K562 (cell line): ENCODE measurements at regions not wholly inside any gene's neighbourhood (a gene's known extent, or its start where the extent isn't known, plus 50 kb on each side); places are given as distances from the start of the nearest gene placed in this dataset.

Experiments used
- ATAC-seq: fragments of 200-7000 bp; cut with Tn5 transposase; 3 replicates; pipeline ENCODE4 v1.9.1; 2020; ENCODE audit warnings: moderate library complexity
- BruUV-seq: library from RNA; stranded (reverse); fragments of 400-500 nt; replicated peaks from 2 replicates; lab custom pipeline; 2021; lab: Mats Ljungman, UMichigan
- CTCF ChIA-PET: fragments of 300-600 bp; formaldehyde crosslinking; extraction: SDS; loops from one replicate; lab custom pipeline; 2021; ENCODE audit warnings: low intra/inter-chr PET ratio; lab: Yijun Ruan, JAX
- POLR2A ChIA-PET: fragments of 300-600, 350-650 bp; sonication (Branson Sonifier 250); formaldehyde crosslinking; extraction: SDS; loops from one replicate; lab custom pipeline; 2021; ENCODE audit warnings: antibody characterized with exemption, inconsistent platforms; lab: Yijun Ruan, JAX
- DNase-seq, 4 experiments: peaks; one replicate each; pipeline versions ENCODE4 v3.0.0 to v3.0.0-alpha.2; 2011 to 2018; ENCODE audit warnings: low spot score in 3 of 4, mixed read lengths in 3 of 4; ENCODE audit errors: extremely low read depth in 1 of 4
- FAIRE-seq: peaks from 2 replicates; lab custom pipeline; 2011; peaks lifted over from hg19 to GRCh38; lab: Jason Lieb, UNC
- H2AFZ ChIP-seq: 2 replicates; pipeline ENCODE4 v1.6.0; 2011; ENCODE audit warnings: low read depth, low read length, control low read depth, inconsistent platforms
- H3K27ac ChIP-seq: fragments of 200-600 bp; 3 replicates; pipeline ENCODE4 v1.8.0; 2011; ENCODE audit warnings: low read depth, mild to moderate bottlenecking, control low read depth, inconsistent platforms, low read length, moderate library complexity, mixed read lengths; ENCODE audit errors: extremely low read depth
- H3K27me3 ChIP-seq, 2 experiments: fragments of 300-600 bp in 1 of 2; 2 replicates in 1 of 2; 3 replicates in 1 of 2; pipeline versions ENCODE4 v1.6.0 to v1.8.0; 2011; ENCODE audit warnings: inconsistent platforms in 2 of 2, low read length in 2 of 2, mild to moderate bottlenecking in 1 of 2, mixed read lengths in 1 of 2, moderate library complexity in 1 of 2; ENCODE audit not compliant: control insufficient read depth in 2 of 2, insufficient read depth in 2 of 2
- H3K36me3 ChIP-seq: fragments of 300-600 bp; 3 replicates; pipeline ENCODE4 v1.8.0; 2011; ENCODE audit warnings: mild to moderate bottlenecking, low read length, inconsistent platforms; ENCODE audit not compliant: control insufficient read depth, insufficient read depth
- H3K4me1 ChIP-seq, 2 experiments: fragments of 200-600 bp in 1 of 2; replicated peaks in 1 of 2; 2 replicates in 1 of 2; 3 replicates in 1 of 2; pipeline versions ENCODE4 v1.5.1 to v1.8.0; 2011; ENCODE audit warnings: inconsistent platforms in 2 of 2, low read length in 2 of 2, mild to moderate bottlenecking in 1 of 2, mixed read lengths in 1 of 2, moderate library complexity in 1 of 2; ENCODE audit not compliant: control insufficient read depth in 2 of 2, insufficient read depth in 2 of 2
- H3K4me2 ChIP-seq: 2 replicates; pipeline ENCODE4 v1.6.1; 2011; ENCODE audit warnings: low read length, control low read depth, inconsistent platforms, mixed read lengths; ENCODE audit not compliant: insufficient read depth
- H3K4me3 ChIP-seq: fragments of 200-600 bp; sonication (generic), shearing (Covaris generic); 2 replicates; pipeline ENCODE4 v1.5.1; 2016; ENCODE audit warnings: control low read depth, inconsistent platforms
- H3K79me2 ChIP-seq: fragments of 200-600 bp; 3 replicates; pipeline ENCODE4 v1.8.0; 2011; ENCODE audit warnings: low read length, inconsistent platforms; ENCODE audit not compliant: control insufficient read depth, insufficient read depth
- H3K9ac ChIP-seq, 2 experiments: 2 replicates each; pipeline versions ENCODE4 v1.6.0 to v1.6.1; 2011; ENCODE audit warnings: low read depth in 2 of 2, low read length in 2 of 2, control low read depth in 1 of 2, inconsistent platforms in 1 of 2, mild to moderate bottlenecking in 1 of 2, mixed read lengths in 1 of 2; ENCODE audit not compliant: insufficient read depth in 1 of 2
- H3K9me1 ChIP-seq: one replicate; pipeline ENCODE4 v1.6.0; 2011; ENCODE audit warnings: inconsistent platforms, mild to moderate bottlenecking, low read length, moderate library complexity; ENCODE audit not compliant: control insufficient read depth, insufficient read depth
- H3K9me3 ChIP-seq: replicated peaks from 2 replicates; pipeline ENCODE4 v1.5.1; 2011; ENCODE audit warnings: low read depth, low read length, inconsistent platforms; ENCODE audit not compliant: control insufficient read depth, insufficient read depth
- H4K20me1 ChIP-seq: replicated peaks from 2 replicates; pipeline ENCODE4 v1.6.1; 2011; ENCODE audit warnings: low read length, inconsistent platforms, mixed read lengths; ENCODE audit not compliant: control insufficient read depth, insufficient read depth
- FOXA3 ChIP-seq, 2 experiments: fragments of 450-650 bp in 1 of 2; sonication (generic) in 1 of 2; formaldehyde crosslinking; IDR thresholded peaks in 1 of 2; conservative IDR thresholded peaks in 1 of 2; 2 replicates each; pipeline versions ENCODE4 v1.4.0 to v1.8.0; 2020 to 2022; ENCODE audit warnings: mild to moderate bottlenecking in 2 of 2, missing genetic modification reagents in 1 of 2
- GABPB1 ChIP-seq: sonication (generic); formaldehyde crosslinking; IDR thresholded peaks from 2 replicates; pipeline ENCODE4 v1.8.0; 2022; ENCODE audit warnings: mild to moderate bottlenecking, missing genetic modification reagents
- WGBS: fragments of 100-300 bp; shearing (Covaris generic); methylation state at CpG from one replicate; pipeline ENCODE4 v1.1.6; 2016; ENCODE audit warnings: low coverage, mixed read lengths; ENCODE audit not compliant: insufficient coverage; ENCODE audit errors: missing lambda C conversion rate; 5-methylcytosine and 5-hydroxymethylcytosine counted together
- in situ Hi-C: fragments of 300-500 bp; cut with MboI; formaldehyde crosslinking; loops from 4 replicates; pipeline ENCODE4 v1.15.0; 2018; ENCODE audit warnings: inconsistent platforms, mixed read lengths
- intact Hi-C: fragments of 100-400 bp; cut with micrococcal nuclease; formaldehyde crosslinking; loops from 2 replicates; pipeline ENCODE4 v1.14.2; 2022
- TF ChIP-seq, protein P1 (sequence below): sonication (generic); formaldehyde crosslinking; IDR thresholded peaks from 2 replicates; pipeline ENCODE4 v1.8.1; 2023; ENCODE audit warnings: mild to moderate bottlenecking, missing genetic modification reagents

DNA sequence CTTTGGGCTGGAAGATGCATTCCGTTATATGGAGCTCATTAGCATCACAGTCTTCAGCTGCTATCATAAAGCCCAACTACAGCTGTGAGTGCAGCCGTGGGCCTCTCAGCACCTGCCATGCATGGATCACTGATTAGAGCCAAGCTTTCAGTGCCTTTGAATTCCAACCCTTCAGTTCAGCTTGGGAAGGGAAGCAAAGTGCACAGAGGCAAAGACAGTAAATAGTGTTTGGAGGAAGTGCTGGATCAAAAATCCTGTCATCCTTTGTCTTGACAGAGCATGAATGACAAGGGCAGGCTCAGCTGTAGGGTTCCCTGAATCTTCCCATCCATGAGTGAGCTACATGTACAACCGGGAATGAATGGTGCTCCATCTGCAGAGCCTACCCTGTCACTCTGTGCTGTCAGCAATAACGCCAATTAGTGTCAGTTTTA lies 153.7 kb downstream of the DNAJB9 start:
- BruUV-seq: no TSS peak
- Histone ChIP-seq H3K36me3 (no peaks in the 10 kb centered on the region), H3K4me2 (no peak overlapping the region), H3K9me1 (no peaks in the 10 kb centered on the region), H3K27me3 (no peaks in the 10 kb centered on the region), H3K4me1 (no peaks in the 10 kb centered on the region), H3K79me2 (no peaks in the 10 kb centered on the region), H3K9ac (no peak overlapping the region), H3K4me3 (no peak overlapping the region), H3K9me3 (no peaks in the 10 kb centered on the region), H4K20me1 (no peaks in the 10 kb centered on the region), H3K27ac (no peak overlapping the region), H2AFZ (no peak overlapping the region)
- POLR2A ChIA-PET: no interaction called here
- 2% methylated on average over 4 of the region's 4 CpGs for WGBS
- in situ Hi-C loops (no loop called here), intact Hi-C loops (no loop called here)
- no peak for ATAC-seq
- CTCF ChIA-PET: no interaction called here
- no peak for DNase-seq
- TF ChIP-seq FOXA3 (CRISPR knock-in tag; conservative IDR thresholded peaks at IDR 0.05 in 1 of 2, IDR thresholded peaks at IDR 0.05 in 1 of 2): no peak
- FAIRE-seq: no peak

GRCh38 chr7:108724251-108725100 lies 154.8 kb downstream of the DNAJB9 start:
- Histone ChIP-seq H3K27ac (no peak overlapping the region), H3K79me2 (no peaks in the 10 kb centered on the region), H3K9me1 (no peaks in the 10 kb centered on the region), H3K4me1 (no peaks in the 10 kb centered on the region), H2AFZ (no peak overlapping the region), H3K36me3 (no peaks in the 10 kb centered on the region), H3K4me2 (no peak overlapping the region), H4K20me1 (no peaks in the 10 kb centered on the region), H3K9me3 (no peaks in the 10 kb centered on the region), H3K4me3 (no peak overlapping the region), H3K27me3 (no peaks in the 10 kb centered on the region), H3K9ac (no peak overlapping the region)
- ChIA-PET CTCF (no interaction called here), POLR2A (interaction anchor here (0.9 kb wide), 1 partner anchor 14 kb away, joined by 5 read pairs; no protein-coding TSS in a partner anchor)
- ATAC-seq (no peak), FAIRE-seq (no peak), DNase-seq (no peak)
- WGBS: 0% methylated on average over 3 of the region's 3 CpGs
- in situ Hi-C loops: no loop called here
- BruUV-seq: no TSS peak
- intact Hi-C loops: no loop called here
- TF ChIP-seq, protein P1, sequence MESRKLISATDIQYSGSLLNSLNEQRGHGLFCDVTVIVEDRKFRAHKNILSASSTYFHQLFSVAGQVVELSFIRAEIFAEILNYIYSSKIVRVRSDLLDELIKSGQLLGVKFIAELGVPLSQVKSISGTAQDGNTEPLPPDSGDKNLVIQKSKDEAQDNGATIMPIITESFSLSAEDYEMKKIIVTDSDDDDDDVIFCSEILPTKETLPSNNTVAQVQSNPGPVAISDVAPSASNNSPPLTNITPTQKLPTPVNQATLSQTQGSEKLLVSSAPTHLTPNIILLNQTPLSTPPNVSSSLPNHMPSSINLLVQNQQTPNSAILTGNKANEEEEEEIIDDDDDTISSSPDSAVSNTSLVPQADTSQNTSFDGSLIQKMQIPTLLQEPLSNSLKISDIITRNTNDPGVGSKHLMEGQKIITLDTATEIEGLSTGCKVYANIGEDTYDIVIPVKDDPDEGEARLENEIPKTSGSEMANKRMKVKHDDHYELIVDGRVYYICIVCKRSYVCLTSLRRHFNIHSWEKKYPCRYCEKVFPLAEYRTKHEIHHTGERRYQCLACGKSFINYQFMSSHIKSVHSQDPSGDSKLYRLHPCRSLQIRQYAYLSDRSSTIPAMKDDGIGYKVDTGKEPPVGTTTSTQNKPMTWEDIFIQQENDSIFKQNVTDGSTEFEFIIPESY (CRISPR knock-in tag): no peak
- TF ChIP-seq GABPB1 (CRISPR knock-in tag): no peak
